IgD-negative memory B cell (primary cell): ENCODE measurements at regions not wholly inside any gene's neighbourhood (a gene's known extent, or its start where the extent isn't known, plus 50 kb on each side); places are given as distances from the start of the nearest gene placed in this dataset.

ENCODE experiments used
- H3K27ac Mint-ChIP-seq, 3 donors: one replicate each; pipeline ENCODE4 v1.8.0; 2020 to 2022; ENCODE audit warnings: mild to moderate bottlenecking in 3 of 3, mixed read lengths in 3 of 3, moderate library complexity in 1 of 3
- H3K27me3 Mint-ChIP-seq: one replicate; pipeline ENCODE4 v1.8.0; 2021; ENCODE audit warnings: mixed read lengths
- H3K36me3 Mint-ChIP-seq: one replicate; pipeline ENCODE4 v1.8.0; 2020; ENCODE audit warnings: mild to moderate bottlenecking, mixed read lengths
- H3K4me1 Mint-ChIP-seq, 3 donors: one replicate each; pipeline ENCODE4 v1.8.0; 2020 to 2022; ENCODE audit warnings: mixed read lengths in 3 of 3, mild to moderate bottlenecking in 1 of 3
- H3K4me3 Mint-ChIP-seq, 4 donors: one replicate each; pipeline ENCODE4 v1.8.0; 2020 to 2022; ENCODE audit warnings: mild to moderate bottlenecking in 4 of 4, mixed read lengths in 4 of 4, moderate library complexity in 3 of 4
- H3K9me3 Mint-ChIP-seq, 3 donors: one replicate each; pipeline ENCODE4 v1.8.0; 2020 to 2021; ENCODE audit warnings: mixed read lengths in 3 of 3, mild to moderate bottlenecking in 1 of 3

DNA sequence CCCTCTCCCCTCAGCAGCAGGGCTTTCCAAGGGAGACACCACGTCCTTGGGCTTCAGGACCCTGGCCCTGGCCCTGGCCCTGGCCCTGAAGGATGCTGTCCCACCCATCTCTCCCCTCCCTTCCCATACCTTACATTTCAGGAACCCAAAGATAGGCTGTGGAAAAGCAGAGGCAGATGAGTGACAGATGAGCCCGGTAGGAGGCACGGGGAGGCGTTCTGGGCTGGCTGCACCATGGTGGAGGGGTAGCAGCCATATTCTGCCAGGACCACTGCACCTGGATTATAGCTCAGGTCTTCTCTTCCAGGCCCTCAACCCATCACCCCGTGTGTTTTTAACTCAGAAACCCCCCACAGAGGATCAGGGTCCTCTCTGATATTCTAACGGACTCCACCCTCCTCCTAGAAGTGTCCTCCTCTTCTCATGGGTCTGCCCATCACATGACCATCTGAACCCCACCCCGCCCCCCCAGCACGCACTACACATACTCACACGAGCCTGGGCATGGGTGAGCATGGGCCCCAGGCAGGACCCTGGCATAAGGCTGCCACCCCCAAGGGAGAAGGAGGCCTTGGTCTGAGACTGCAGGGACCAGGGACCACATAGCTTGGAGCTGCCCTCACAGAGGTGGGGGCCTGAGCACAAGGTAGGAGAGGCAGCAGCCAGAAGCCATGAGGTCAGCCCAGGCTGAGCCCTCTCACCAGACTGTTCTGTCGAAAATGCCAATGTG is 220.8 kb upstream of the CDH4 start:
- Mint-ChIP-seq H3K9me3 (peaks cover 0 to 17% (median 8%) of the 10 kb centered on the region in 3 donors), H3K27me3 (no peaks in the 10 kb centered on the region), H3K4me1 (no peaks in the 10 kb centered on the region), H3K4me3 (no peak overlapping the region), H3K36me3 (peaks cover 1% of the 10 kb centered on the region), H3K27ac (no peak overlapping the region)

DNA sequence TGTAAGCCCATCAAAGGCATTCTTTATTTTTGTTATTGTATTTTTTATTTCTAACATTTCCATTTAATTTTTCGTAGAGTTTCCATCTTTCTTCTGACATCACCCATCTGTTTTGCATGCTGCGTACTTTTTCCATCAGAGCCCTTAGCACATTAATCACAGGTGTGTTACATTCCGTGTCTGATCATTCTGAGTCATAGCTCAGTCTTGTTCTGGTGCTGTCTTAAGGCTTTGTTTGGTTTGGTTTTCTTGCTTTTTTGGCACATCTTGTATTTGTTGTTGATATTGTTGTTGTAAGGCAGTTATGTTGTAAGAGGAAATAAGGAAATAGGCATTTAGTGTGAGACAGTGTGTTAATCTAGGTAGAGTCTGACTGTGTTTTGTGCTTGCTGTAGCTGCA is 214.6 kb upstream of the CDH4 start:
- no peaks in the 10 kb centered on the region for H3K4me1 Mint-ChIP-seq

DNA sequence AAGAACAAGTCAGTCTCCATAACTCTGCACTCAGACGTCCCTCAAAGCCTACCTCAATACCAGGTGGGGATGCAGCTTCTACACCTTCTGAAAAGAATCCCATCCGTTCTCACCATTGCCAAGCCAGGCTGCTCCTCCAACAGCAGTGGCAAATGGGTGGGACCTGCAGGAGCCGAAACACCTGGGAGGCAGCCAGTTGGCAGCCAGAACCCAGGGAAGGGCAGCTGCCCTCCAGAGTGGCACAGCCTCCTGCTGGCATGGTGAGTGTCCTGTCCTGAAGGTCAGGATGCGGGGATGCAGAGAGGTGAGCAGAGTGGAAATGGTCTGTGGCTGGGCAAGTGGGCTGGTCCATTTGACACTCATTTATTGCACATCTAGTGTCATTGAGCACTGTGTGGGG is 210.6 kb upstream of the CDH4 start:
- Mint-ChIP-seq H3K27ac (no peak overlapping the region), H3K27me3 (no peaks in the 10 kb centered on the region), H3K9me3 (peaks cover 3 to 5% (median 3%) of the 10 kb centered on the region in 3 donors), H3K4me3 (no peak overlapping the region), H3K36me3 (no peaks in the 10 kb centered on the region), H3K4me1 (no peaks in the 10 kb centered on the region)

More for the DNA sequence above, 214.6 kb upstream of the CDH4 start:
- Mint-ChIP-seq H3K9me3 (peaks cover 6 to 11% (median 7%) of the 10 kb centered on the region in 3 donors), H3K27ac (no peak overlapping the region), H3K27me3 (no peaks in the 10 kb centered on the region), H3K36me3 (peaks cover 1% of the 10 kb centered on the region), H3K4me3 (no peak overlapping the region)

DNA sequence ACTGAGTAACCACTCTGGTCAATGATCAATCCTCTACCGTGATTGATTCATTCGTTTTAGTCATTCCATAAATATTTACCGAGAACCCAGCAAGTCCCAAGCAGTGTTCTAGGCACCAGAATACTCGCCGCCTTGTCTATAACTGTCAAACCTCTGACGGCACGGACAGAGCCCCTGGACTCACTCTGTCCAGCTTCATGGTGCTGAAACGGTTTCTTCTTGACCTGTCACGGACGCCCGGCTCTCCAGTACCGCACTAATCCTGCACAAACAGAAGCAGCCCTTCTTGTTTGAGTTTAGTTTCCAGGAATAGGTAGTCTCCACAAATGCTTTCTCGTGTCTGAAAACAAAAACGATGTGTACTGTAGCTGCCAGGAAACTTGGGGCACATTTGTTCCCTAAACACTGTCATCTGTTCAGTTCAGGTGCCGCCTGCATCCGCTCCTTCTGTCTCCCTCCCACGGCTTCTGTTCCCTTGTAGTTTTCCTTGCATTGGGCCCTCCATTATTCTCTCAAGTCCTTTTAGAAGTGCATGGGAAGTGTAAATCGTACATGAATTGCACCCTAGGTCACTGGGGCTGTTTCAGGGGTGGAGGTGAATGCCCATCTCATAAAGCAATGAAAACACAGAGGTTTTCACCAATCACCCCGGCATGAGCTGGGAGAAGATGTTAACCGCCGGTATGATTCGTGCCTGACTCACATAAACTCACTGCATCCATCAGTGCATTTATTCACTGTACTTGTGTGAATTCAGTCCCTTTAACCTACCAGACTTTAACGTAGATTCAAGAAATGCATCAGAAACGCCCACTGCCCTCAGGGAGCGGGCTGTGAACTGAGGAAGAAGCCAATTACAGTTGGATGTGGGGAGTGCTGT is 209.3 kb upstream of the CDH4 start:
- H3K4me3 Mint-ChIP-seq, result no peak overlapping the region
- H3K27ac Mint-ChIP-seq, result no peak overlapping the region

DNA sequence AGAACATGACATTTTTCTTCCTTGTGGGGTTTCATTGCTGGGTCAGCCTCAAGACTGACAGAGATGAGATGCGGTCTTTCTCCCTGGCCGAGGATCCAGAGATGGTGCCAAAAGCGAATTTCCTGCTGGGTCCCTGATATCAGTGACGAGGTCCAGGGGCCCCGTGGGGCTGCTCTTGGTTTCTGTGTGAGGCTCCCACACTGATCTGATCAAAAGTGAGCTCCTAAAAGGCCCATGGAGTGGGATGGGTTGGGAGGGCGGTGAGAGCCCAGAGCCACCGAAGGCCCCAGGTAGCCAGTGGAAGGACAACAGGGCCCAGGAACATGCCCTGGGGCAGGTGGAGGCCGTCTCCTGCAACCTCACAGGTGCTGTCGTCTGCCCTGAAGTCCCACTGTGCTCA is 208.4 kb upstream of the CDH4 start:
- no peaks in the 10 kb centered on the region for H3K4me1 Mint-ChIP-seq
- no peak overlapping the region for H3K4me3 Mint-ChIP-seq
- H3K27ac Mint-ChIP-seq, result no peak overlapping the region
- H3K27me3 Mint-ChIP-seq, result no peaks in the 10 kb centered on the region
- peaks cover 2 to 3% (median 3%) of the 10 kb centered on the region in 3 donors for H3K9me3 Mint-ChIP-seq
- H3K36me3 Mint-ChIP-seq, result no peaks in the 10 kb centered on the region

More for the DNA sequence above, 209.3 kb upstream of the CDH4 start:
- Mint-ChIP-seq H3K36me3 (no peaks in the 10 kb centered on the region), H3K9me3 (peaks cover 0 to 3% (median 3%) of the 10 kb centered on the region in 3 donors), H3K4me1 (no peaks in the 10 kb centered on the region), H3K27me3 (no peaks in the 10 kb centered on the region)

DNA sequence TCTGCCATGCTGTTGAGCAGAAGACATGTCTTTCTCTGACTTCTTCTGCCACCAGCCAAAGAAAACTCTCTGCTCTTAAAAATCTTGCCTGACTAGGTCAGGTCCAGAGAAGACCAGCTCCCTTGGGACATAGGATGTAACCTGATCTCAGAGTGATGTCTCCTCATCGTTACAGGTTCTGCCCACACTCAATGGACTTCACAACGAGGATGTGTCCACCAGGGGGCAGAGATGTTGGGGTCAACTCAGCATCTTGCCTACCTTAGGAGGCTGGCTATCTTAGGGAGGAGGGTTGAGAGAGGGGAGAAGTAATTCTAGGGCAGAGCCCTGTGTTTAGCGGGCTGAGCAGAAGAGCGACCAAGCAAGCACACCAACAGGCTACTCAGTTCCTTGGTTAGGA is 207.6 kb upstream of the CDH4 start:
- Mint-ChIP-seq H3K27me3 (no peaks in the 10 kb centered on the region), H3K4me1 (no peaks in the 10 kb centered on the region), H3K9me3 (peaks cover 3 to 5% (median 4%) of the 10 kb centered on the region in 3 donors), H3K27ac (no peak overlapping the region), H3K36me3 (no peaks in the 10 kb centered on the region), H3K4me3 (no peak overlapping the region)

DNA sequence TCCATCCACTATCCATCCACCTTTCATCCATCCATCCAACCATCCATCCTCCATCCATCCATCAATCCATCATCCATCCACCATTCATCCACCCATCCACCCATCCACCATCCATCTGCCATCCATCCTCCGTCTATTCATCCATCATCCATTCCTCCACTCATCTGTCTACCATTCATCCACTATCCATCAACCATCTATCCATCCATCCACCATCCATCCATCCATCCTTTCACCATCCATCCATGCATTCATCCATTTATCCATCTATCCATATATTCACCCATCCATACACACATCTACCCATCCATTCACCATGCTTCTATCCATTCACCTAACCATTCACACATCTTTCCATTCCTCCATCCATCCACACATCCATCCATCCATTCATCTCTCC is 207.0 kb upstream of the CDH4 start:
- no peaks in the 10 kb centered on the region for H3K27me3 Mint-ChIP-seq
- H3K4me3 Mint-ChIP-seq, result no peak overlapping the region
- H3K4me1 Mint-ChIP-seq, result no peaks in the 10 kb centered on the region
- H3K27ac Mint-ChIP-seq, result no peak overlapping the region
- no peaks in the 10 kb centered on the region for H3K36me3 Mint-ChIP-seq
- peaks cover 3 to 5% (median 4%) of the 10 kb centered on the region in 3 donors for H3K9me3 Mint-ChIP-seq

DNA sequence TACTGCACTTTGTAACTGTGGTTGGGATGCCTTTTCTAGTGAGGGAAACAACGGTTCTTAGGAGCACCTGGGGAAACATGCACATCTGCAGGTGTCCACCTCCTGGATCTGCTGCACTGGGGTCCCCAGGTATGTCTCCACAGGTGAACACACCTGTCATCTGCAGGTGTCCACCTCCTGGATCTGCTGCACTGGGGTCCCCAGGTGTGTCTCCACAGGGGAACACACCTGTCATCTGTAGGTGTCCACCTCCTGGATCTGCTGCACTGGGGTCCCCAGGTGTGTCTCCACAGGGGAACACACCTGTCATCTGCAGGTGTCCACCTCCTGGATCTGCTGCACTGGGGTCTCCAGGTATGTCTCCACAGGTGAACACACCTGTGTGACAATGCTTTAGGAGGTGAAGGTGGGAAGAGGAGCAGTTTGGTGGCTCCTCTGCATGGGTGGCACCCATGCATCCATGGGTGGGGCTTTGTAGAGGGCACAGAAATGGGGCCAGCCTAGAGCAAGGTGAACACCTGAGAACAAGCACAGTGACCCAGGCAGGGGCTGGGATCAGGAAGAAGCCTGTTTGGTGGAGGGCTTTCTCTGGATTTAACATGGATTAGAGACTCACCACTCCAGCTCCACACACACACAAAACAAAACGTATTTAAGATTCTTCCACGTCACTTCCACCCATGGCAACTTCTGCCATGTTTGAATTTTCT is 206.0 kb upstream of the CDH4 start:
- Mint-ChIP-seq H3K27ac (no peak overlapping the region), H3K4me1 (no peaks in the 10 kb centered on the region), H3K9me3 (peaks cover 3 to 5% (median 4%) of the 10 kb centered on the region in 3 donors), H3K36me3 (no peaks in the 10 kb centered on the region), H3K27me3 (no peaks in the 10 kb centered on the region), H3K4me3 (no peak overlapping the region)

DNA sequence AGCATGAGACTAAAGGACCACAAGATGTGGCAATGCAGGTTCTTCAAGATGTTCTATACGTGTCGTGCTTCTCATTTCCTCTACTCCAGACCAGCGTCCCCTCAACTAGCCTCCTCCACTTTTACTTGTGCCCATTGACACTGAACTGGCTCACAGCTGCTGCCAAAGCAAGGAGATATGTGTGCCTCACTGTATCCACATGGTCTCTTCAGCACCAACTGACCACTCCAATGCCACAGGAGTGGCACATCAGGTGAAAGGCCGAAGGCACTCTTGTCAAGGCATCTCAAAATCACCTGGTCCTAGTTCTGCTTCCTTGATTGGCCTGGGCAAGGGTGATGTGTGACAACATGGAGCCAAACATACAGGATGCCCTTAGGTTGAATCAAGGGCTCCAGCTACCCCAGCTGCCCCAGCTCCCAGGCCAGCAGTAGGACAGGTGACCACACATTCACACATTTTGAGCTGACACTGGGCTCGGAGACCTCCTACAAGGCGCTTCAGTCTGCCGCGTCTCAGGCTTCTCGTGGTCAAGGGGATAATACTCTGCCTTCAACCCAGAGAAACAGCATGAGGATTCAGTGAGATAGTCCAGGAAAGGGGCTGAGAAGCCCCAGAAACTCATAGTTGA is 205.2 kb upstream of the CDH4 start:
- H3K27ac Mint-ChIP-seq, result no peak overlapping the region
- no peaks in the 10 kb centered on the region for H3K36me3 Mint-ChIP-seq

DNA sequence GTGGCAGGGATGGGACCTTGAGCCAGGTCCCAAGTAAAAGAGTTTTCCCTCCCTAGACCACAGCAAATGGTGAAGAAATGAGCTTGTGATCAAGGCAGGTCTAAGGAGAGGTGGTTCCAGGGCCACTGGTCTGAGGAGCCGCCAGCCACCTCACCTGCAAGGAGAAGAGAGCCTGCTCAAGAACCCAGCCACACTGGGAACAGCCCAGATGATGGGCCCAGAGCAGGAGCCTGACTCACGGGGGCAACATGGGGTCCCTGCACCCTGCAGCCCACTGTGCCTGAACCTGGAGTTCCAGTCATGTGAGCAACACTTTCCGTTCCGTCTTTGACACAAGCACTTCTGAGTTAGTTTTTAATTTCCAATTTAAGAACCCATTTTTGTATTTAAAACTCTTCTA is 204.5 kb upstream of the CDH4 start:
- H3K36me3 Mint-ChIP-seq, result no peaks in the 10 kb centered on the region
- peaks cover 3 to 5% (median 4%) of the 10 kb centered on the region in 3 donors for H3K9me3 Mint-ChIP-seq
- H3K4me1 Mint-ChIP-seq, result no peaks in the 10 kb centered on the region
- no peak overlapping the region for H3K4me3 Mint-ChIP-seq
- H3K27me3 Mint-ChIP-seq, result no peaks in the 10 kb centered on the region
- H3K27ac Mint-ChIP-seq, result no peak overlapping the region

More for the DNA sequence above, 205.2 kb upstream of the CDH4 start:
- H3K4me1 Mint-ChIP-seq, result no peaks in the 10 kb centered on the region
- peaks cover 3 to 5% (median 4%) of the 10 kb centered on the region in 3 donors for H3K9me3 Mint-ChIP-seq
- H3K4me3 Mint-ChIP-seq, result no peak overlapping the region
- no peaks in the 10 kb centered on the region for H3K27me3 Mint-ChIP-seq

DNA sequence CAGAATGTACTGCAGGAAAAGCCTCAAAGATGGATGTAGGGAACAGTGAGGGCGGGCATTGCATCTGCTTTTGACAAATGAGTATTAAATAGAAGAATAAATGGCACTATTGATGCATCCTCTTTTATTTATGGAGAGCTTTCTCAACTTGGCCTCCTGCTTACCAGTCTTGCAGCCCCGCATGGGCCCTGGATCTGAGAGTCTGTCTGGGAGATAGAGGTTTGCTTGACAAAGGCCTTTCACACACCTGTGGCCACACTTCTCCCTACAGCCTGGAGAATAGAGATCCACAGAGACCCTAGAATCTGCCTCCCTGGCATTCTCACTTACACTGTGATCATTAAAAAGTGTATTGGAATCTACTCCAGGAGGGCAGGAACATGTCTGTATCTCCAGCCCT is 203.8 kb upstream of the CDH4 start:
- no peaks in the 10 kb centered on the region for H3K27me3 Mint-ChIP-seq
- no peak overlapping the region for H3K27ac Mint-ChIP-seq
- H3K4me1 Mint-ChIP-seq, result no peaks in the 10 kb centered on the region
- H3K4me3 Mint-ChIP-seq, result no peak overlapping the region
- H3K36me3 Mint-ChIP-seq, result no peaks in the 10 kb centered on the region
- H3K9me3 Mint-ChIP-seq, result peaks cover 3 to 5% (median 4%) of the 10 kb centered on the region in 3 donors

DNA sequence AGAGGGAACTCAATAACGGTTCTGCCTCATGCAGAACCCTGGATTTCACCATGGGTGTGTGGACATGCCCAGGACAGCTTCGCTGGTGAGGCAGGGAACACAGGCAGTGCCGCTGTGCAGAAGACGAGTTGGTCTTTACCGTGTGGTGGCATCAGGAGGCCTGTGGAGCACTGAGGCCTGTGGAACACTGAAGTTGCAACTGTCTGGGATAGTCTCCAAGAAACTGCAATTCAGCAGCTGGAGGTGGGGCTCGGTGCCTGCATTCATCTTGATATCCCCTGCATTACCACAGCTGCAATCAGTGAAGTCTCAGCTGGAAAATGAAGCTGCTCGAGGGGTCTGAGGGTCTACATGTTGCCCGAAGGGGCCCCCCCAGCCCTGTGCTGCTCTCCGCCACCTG is 202.4 kb upstream of the CDH4 start:
- Mint-ChIP-seq H3K4me1 (no peaks in the 10 kb centered on the region), H3K9me3 (peaks cover 3 to 6% (median 4%) of the 10 kb centered on the region in 3 donors), H3K27ac (no peak overlapping the region), H3K27me3 (no peaks in the 10 kb centered on the region), H3K36me3 (no peaks in the 10 kb centered on the region), H3K4me3 (no peak overlapping the region)

DNA sequence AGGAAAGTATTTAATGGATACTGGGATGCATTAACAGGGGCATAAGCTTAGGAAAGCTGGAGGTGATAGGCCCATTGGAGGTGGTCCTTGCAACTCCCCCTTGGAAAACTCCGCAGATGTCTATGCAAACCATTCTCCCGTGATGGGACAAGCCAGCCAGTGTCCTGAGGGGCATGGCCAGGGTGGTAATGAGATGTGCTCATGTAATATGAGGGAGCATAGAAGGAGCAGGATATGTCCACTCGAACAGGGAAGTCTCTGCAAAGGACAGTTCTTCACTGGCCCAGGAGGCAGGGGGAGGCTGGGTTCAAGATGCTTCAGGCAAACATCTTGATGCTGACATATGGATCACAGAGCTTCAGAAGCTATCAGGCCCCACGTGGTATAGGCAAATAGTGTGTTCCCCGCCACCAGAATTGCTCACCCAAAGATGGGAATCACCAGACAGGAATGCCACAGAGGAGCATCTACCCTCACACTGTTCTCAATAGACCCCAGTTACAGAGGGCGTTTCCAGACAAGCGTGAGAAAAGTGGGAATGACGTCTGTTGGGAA is 201.6 kb upstream of the CDH4 start:
- Mint-ChIP-seq H3K9me3 (peaks cover 3 to 8% (median 4%) of the 10 kb centered on the region in 3 donors), H3K4me3 (no peak overlapping the region), H3K27me3 (no peaks in the 10 kb centered on the region), H3K4me1 (no peaks in the 10 kb centered on the region), H3K36me3 (no peaks in the 10 kb centered on the region), H3K27ac (no peak overlapping the region)

DNA sequence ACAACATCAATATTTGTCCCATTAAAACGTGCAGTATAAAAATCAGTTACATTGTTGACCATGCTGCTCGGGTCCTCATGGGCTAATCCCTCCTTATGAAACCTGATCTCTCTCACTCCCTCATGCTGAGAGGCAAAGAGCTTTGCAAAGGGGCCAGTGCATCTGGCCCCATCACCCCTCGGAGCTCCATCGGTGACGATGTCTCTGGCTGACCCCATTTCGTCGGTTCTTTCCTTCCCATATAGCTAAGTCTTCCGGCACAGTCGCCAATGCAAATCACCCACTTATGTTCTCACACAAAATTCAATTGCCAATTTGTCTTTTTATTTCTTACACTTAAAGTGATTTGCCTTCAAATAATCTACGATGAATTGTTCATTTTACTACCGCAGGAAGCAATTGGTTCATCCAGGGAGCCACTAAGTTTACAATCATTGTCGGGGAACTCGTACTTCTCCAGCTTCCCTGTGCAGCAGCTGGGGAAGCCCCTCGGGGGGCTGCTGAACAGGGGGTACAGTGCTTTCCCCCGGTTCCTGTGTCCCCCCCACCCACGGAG is 199.8 kb upstream of the CDH4 start:
- Mint-ChIP-seq H3K4me3 (no peak overlapping the region), H3K36me3 (no peaks in the 10 kb centered on the region), H3K9me3 (peaks cover 0 to 4% (median 4%) of the 10 kb centered on the region in 3 donors), H3K4me1 (no peaks in the 10 kb centered on the region), H3K27me3 (no peaks in the 10 kb centered on the region), H3K27ac (no peak overlapping the region)
